Suprapubic skin (tissue), 4 donors: ENCODE measurements at regions not wholly inside any gene's neighbourhood (a gene's known extent, or its start where the extent isn't known, plus 50 kb on each side); places are given as distances from the start of the nearest gene placed in this dataset.

Experiments
- CTCF ChIP-seq, 2 donors: fragments of 200-600 bp in 1 of 2; fragments of 450-650 bp in 1 of 2; sonication (generic) in 1 of 2; IDR thresholded peaks; one replicate each; pipeline ENCODE4 v1.5.1; 2016 to 2019; ENCODE audit warnings: antibody characterized with exemption in 2 of 2, mild to moderate bottlenecking in 1 of 2, moderate library complexity in 1 of 2
- EP300 ChIP-seq: sonication (generic); formaldehyde crosslinking; IDR thresholded peaks from one replicate; pipeline ENCODE4 v1.6.1; 2017; ENCODE audit warnings: antibody characterized with exemption
- POLR2A ChIP-seq, 2 donors: fragments of 450-650 bp; IDR thresholded peaks; one replicate each; pipeline ENCODE4 v1.6.1; 2017; ENCODE audit warnings: antibody characterized with exemption in 2 of 2, mild to moderate bottlenecking in 2 of 2, moderate library complexity in 2 of 2
- POLR2AphosphoS5 ChIP-seq, 3 donors: sonication (generic); formaldehyde crosslinking; IDR thresholded peaks; one replicate each; pipeline ENCODE4 v1.6.1; 2017; ENCODE audit warnings: antibody characterized with exemption in 3 of 3

- TF ChIP-seq POLR2A (IDR thresholded peaks at IDR 0.05): no peak
- no peak for TF ChIP-seq CTCF (IDR thresholded peaks at IDR 0.05)
- no peak for TF ChIP-seq EP300
- TF ChIP-seq POLR2AphosphoS5 (IDR thresholded peaks at IDR 0.05): no peak
Measured at GRCh38 chr16:22659933-22660332, 149.2 kb downstream of the NPIPB5 start.
